ENCODE measurements at regions not wholly inside any gene's neighbourhood (a gene's known extent, or its start where the extent isn't known, plus 50 kb on each side); places are given as distances from the start of the nearest gene placed in this dataset.

DNA sequence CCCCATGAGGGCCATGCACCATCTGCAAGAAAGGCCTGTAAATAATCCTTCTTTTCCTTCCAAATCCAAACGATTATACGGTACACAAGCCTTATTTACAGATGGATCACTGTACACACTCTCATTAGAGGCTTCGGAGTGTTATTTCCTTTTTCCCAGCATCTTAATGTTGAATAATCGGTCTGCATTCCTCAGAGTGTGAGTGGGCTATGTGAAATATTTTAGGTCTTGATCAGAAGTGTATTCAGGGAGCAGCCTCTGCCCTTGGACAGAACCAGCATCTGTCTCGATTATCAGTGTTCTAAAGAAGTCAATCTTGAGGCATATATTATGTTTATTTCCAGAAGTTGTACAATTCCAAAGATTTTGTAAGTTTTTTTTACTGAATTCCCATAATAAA is 340.6 kb downstream of the SEC23A start:
- TF ChIP-seq EZH2 (IDR thresholded peaks at IDR 0.05; ENCODE audit: insufficient read depth, poor library complexity, severe bottlenecking), result no peak
- no peak for TF ChIP-seq EZH2phosphoT487 (IDR thresholded peaks at IDR 0.05; ENCODE audit: insufficient read depth, low read depth)

Measured in GM23248 (cell line).